ENCODE measurements at regions not wholly inside any gene's neighbourhood (a gene's known extent, or its start where the extent isn't known, plus 50 kb on each side); places are given as distances from the start of the nearest gene placed in this dataset.

- TF ChIP-seq CTCF (IDR thresholded peaks at IDR 0.05) (no peak), POLR2A (IDR thresholded peaks at IDR 0.05) (no peak), POLR2AphosphoS5 (IDR thresholded peaks at IDR 0.05) (no peak), EP300 (IDR thresholded peaks at IDR 0.05) (no peak)
Observed at GRCh38 chr10:78663721-78664120, 405.0 kb upstream of the ZMIZ1 start.

All from suprapubic skin (tissue), 4 donors.